ENCODE measurements at regions not wholly inside any gene's neighbourhood (a gene's known extent, or its start where the extent isn't known, plus 50 kb on each side); places are given as distances from the start of the nearest gene placed in this dataset.
"Not testable (repeated sequence)": the region's sequence is repeated elsewhere in the genome, so short reads cannot be mapped to it uniquely, and the experiment has no call there.

DNA sequence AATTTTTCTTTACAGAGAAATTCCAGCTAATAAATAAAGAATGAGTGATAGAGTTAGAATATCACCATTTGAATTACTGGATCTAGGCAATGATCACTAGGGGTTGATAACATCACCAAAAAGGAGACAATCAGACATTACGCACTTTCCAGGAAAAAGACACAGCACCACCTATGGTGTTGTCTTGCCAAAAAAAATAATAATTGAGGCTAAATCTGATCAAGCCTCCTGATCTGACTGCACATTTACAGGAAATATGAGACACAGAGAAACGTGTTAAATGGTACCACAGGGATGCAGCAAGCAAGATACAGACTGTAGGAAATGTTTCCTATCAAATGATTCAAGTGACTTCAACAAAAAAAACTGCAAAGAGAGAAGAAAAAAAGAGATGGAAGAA, 92.8 kb downstream of the EOMES start:
- no peak for DNase-seq

DNA sequence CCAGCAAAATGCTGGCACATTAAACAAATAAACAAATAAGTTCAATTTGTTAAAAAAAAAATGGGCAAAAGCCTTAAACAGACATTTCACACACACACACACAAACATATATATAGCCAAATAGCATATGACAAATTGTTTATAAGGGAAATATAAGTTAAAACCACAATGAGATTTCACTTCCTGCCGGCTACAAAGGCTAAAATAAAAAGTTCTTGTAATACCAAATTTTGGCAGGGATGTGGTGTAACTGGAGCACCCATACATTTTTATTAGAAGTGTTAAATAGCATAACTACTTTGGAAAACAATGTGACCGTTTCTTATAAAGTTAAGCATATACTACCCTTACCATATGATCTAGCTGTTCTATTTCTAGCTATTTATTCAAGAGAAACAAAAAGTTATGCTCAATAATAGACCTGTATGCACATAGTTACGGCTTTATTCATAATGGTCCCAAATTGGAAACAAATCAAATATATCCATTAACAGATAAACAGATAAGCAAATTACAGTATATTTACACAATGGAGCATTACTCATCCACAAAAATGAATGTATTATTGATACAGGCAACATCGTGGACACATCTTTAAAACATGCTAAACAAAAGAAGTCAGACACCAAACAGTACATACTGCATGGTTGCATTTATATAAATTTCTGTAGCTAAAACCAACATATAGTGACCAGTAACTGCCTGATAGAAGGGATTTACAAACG, 93.9 kb downstream of the EOMES start:
- peak in 1 of 2 donors; percentile 54 for DNase-seq

DNA sequence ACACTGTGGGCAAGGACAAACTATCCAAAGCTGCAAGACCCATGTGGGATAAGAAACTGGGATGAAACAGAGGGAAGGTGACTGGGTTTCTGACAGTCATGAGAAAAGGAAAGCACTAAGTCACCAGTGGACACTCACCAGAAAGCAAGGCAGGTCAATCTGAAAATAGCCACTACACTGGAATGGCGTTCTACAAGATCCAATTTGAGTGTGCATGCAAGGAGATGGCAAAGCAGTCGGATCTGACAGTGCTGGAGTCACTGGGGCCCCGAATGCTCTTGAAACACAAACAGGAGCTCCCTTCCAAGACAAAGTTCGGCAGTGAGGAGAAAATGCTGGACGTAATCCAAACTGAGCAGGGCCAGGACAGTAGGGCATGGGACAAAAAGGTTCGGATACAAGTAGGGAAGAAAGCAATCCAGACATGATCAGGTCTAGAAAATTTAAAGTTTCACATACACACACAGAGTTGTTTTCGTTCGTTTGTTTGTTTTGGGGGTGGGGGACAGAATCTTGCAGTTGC, 95.5 kb downstream of the EOMES start:
- no peak for DNase-seq

DNA sequence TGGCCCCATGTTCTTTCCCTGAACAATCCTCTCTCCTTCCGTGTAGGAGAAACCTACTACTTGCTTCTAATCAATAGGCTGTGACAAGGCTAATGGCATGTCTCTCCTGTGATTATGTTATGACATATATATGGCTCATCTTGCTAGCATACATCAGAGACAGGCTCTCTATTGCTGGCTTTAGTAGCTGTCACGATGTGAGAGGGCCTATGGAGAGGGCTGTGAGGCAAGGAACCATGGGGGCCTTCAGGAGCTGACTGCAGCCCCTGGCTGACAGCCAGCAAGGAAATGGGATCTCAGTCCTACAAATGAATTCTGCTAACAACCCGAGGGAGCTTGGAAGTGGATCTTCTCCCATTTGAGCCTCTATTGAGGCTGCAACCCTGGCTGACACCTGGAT, 96.3 kb downstream of the EOMES start:
- no peak for DNase-seq

DNA sequence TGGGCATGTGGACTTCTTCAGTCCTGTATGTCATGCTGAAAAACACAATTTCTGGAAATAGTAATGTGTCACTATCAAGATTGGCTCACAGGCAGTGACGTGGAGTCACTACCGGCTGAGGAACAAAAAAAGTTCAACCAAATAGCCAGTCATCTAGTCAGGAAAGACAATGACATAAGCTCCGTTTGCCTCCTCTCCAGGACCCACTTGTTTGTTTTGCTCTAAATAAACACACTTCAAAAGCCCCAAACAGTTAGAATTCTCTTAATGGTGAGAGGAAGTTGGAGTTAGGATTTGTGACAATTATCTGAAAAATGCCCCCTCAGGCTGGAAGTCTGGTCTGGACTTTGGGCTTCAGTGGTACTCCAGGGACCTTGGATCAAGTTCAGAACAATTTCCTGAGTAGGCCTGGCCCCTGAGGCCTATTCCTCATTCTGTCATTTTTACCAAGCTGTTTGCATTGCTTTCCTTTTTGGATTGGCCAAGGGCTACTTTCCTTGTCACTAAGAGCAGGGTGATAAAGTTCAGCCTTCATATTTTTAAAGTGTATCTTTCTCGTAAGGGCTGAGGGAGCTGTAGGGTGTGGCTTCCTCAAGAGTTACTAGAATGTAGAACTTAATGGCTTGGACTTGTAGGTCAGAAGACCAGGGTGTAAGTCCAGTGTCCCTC, 98.9 kb downstream of the EOMES start:
- DNase-seq, result peak; percentile 12 to 55

DNA sequence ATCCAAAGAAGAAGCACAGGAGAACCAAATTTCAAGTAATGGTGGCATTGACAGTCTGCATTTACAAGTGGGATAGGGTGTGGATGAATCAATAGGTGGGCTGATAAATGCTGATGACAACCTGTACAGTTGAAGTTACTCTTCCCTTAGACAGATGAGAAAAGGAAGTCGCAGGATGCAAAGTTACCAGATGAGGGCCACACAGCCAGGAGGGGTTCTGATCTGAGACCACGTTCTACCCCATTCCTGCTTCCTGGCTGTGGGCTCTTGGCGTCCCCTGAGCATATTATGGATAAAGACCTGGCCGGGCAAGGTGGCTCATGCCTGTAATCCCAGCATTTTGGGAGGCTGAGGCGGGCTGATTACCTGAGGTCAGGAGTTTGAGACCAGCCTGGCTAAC, 104.6 kb downstream of the EOMES start:
- no peak for DNase-seq

DNA sequence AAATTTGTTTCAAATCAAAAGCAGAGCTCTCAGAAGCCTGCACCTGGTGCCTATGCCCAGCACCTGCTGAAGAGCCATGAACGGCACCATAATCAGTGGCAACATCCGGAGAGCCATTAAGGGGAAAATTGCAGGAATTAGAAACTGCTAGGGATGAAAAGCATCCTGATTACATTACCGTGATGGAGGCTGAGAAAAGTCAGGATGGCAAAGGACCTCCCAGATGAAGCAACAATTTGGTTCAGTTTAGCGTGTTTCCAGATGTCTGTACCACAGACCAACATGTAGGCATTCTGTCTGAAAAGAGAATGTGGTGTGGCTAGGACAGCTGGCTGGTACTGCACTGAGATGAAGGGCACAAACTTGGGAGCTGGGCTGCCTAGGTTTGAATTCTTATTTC, 106.1 kb downstream of the EOMES start:
- DNase-seq, result no peak

DNA sequence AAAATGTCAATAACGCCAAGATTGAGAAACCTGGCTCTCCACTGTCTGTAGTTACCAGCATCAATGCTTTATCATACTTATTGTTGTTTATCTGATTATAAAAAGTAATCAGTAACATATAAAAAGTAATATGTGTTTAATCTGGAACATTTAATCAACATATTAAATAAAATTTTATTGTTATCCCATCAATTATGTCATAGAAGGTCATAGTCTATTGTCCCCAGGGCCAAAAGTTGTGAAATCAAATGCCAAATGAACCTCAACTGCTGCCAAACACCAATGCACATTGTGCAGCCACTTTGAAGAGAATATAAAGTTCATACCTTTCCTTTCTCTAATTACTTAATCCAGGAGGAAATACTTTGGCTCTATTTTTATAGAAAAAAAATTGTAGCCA, 106.6 kb downstream of the EOMES start:
- no peak for DNase-seq

DNA sequence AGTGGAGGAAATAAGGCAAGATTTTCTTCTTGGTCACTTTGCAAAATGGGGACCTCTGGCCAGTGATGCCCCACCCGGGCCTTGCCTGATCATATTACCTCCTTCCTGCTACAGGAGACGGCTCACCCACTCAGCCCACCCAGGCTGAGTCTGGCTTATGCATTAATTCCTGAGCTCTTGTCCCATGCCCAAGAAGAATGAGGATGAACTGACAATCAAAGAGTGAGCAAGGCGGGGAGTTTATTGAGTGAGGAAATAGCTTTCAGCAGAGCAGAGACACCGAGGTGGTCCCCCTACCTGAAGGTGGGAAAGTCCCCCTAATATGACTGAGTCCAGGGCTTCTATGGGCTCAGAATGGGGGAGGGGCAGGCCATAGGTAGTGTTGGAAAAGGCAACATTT, 107.5 kb downstream of the EOMES start:
- DNase-seq, result no peak

DNA sequence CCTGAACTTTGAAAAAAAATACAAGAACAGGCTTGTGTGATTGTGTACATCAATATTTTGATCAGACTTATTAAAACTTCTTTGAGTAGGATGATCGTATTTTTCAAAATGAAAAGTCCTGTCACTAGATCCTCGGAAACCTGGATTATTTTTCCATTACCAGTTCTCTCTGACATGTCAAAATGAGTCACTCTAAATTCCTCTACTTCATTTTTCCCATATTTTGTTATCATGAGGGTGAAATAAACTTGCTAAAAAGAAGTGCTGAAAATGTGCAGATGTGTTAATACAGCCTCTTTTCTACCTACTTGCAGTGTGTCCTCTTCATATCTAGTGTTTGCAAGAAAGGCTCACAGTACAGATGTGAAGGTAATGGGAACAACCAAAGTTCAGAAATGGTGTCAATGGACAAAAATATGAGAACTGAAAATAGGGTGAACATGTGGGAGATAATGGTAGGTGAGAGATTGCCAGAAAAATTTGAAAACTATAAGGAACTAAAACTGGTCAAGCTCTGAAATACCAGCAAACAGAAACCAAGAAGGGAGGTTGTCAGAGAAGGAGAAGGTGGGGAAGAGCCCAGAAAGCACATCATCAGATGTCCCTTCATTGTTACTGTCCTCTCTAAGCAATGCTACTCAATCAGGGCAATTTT, 108.2 kb downstream of the EOMES start:
- DNase-seq, result no peak

DNA sequence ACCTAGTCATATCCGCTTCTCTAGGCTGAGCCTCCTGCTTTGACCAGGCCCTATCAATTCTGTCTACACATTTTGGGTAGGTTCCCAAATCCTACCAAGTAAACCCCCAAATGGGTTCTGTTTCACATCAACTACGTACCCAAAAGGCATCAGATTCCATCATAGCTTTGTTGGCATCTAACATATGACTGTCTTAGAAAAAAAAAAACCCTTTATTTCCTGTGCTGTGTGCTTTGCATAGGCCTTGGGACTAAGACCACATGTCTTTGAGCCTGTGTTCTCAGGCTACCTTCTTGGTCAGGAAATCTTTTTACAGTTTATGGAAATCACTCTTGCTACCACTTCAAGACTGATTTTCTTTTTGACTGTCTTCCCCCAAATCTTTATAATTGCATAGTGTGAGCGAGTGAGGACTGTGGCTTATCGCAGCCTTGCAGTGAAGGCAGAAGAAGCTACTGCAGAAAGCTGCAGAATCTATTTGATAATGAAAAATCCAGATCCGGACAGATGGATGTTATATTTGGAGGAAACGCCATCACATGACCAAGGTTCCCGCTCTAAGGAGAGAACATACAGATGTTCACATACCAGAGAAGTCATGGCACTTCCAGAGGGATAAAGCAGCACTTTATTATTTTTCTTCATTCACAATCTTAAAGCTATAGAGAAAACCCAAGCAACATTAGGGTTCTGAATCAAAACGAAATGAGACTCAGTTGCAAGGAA, 111.2 kb downstream of the EOMES start:
- no peak for DNase-seq

DNA sequence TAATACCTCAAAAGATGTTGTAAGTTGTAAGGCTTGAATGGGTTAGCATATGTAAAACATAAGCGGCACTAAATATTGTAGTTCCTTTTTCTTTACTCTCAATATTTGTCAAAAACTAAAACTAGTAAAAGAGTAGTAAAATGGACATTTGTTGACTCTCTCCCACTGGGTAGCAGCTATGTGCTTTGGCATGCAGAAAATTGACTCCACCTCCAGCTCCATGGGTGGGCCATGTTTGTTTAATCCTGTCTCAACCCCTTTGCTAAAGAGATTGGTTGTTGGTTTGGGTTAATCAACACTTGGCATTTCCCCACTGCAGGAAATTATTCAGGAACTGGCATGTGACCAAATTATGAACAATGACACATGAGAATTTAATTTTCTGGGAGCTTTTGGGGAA, 114.8 kb downstream of the EOMES start:
- peak; percentile 27 to 33 for DNase-seq

DNA sequence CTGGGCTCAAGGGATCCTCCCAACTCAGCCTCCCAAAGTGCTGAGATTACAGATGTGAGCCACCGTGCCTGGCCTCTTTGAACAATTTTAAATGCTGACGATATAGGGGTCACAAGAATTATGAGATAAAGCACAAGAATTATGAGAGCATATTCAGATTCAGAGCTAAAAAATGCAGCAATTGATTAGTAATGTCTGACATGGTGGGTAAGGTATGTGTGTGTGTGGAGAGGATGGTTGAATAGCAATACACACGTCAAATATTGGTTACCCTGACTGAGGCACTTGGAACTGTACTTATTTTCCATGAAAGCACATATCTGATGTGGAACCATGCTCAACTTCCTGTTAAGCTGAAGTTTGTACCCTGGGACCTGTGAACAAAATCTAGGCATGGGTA, 115.6 kb downstream of the EOMES start:
- DNase-seq, result no peak

DNA sequence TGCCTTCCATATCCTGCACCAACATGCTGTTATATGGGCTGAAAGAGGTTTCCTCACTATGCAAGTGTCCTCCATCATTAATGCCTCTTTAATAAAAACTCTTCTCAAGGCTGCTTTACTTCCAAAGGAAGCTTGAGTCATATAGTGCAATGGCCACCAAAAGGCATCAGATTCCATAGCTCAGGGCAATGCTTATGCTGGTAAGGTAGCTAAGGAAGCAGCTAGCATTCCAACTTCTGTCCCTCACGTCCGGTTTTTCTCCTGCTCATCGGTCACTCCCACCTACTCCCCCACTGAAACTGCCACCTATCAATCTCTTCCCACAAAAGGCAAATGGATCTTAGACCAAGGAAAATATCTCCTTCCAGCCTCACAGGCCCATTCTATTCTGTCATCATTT, 117.1 kb upstream of the SLC4A7 start:
- not testable (repeated sequence) for DNase-seq

DNA sequence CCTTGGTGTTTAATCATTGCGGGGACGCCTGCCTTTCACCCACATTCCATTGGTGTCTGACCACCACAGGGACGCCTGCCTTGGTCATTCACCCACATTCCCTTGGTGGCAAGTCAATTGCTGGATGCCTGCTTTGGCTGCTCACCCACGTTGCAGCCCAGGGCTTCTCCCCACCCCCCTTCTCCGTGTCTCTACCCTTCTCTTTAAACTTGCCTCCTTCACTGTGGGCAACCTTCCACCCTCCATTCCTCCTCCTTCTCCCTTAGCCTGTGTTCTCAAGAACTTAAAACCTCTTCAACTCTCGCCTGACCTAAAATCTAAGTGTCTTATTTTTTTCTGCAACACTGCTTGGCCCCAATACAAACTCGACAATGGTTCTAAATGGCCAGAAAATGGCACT, 115.6 kb upstream of the SLC4A7 start:
- not testable (repeated sequence) for DNase-seq

DNA sequence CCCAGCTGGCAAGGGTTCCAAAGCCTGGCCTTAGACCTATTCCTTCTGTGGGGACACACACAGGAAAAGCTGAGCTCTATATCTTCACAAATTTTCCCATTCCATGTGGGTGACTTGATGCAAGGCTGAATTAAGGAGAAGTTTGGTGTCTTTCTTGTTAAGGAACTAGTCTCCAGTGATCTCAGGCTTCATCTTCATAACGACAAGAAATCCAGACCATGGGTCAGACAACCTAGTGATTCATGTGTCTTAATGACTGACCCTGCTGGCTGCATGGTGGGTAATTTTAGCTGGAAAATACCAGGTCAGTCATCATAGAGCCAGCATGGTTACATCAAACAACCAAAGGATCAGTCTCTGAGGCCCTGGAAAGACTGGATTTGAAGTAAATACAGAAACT, 112.7 kb upstream of the SLC4A7 start:
- DNase-seq, result peak; percentile 72 to 78

DNA sequence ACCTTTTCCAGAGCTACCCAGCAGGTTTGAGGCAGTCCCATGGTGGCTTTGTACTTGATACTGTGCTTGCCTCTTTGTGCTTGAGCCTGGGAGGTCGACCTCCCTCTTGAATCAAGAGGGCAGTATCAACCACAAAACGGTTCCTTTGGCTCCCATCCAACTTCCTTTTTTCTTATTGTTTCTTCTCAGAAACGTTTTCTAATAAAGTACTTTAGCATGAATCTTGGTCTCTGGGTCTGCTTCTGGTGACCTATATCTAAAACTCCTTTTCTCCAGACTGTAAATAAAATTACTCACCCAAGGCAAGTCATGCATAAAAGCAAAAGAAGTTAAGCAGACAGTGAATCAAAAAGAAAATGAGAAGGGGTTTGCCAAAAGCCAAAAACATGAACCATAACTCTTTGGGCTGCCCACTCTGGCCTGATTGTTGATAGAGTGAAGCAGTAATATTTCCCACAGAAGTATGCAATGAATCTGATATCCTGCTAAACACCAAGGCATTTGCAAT, 112.2 kb upstream of the SLC4A7 start:
- DNase-seq, result peak in 1 of 2 donors; percentile 89

DNA sequence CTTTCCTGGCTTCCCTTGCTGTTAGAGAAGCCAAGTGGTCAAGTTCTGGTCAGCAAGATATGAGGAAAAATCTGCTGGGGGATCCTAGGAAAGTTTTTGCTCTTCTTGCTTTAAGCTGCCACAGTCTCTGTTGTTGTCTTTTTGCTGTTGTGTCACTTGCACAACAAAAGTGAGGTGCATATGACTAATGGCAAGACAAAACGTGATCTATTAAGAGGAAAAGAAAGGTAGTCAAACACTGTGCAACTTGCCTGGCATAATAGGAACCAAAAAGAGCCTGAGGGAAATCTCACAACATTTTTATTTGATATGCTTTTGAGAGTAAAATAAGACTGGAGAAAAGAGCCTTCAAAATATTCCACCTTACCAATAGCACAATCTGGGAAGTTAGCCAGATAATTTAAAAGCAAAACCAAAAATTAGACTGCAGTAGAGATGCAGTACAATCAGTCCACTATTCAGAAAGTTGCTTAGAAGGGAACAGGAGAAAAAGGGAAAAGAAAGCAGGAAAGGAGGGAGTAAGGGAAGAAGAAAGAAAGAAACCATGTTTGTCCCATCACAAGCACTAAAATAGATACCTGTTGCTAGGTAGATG, 110.0 kb upstream of the SLC4A7 start:
- DNase-seq, result peak in 1 of 2 donors; percentile 15

DNA sequence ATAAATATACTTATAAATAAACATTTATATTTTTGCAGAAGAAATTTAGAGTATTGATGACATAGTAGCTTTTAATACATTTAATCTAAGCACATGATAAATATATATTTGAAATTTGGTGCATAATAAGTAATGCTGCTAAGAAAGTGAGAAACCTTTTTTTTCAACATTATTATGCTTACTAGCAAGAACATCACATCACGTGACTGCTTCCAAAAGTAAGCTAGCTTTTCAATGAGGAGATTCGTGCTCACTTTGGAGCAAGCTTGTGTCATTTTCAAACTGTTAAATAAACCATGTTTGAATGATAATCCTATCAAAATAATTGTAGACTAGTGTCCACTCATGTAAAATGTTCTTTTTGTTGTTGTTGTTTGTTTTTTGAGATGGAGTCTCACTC, 109.0 kb upstream of the SLC4A7 start:
- DNase-seq, result no peak

DNA sequence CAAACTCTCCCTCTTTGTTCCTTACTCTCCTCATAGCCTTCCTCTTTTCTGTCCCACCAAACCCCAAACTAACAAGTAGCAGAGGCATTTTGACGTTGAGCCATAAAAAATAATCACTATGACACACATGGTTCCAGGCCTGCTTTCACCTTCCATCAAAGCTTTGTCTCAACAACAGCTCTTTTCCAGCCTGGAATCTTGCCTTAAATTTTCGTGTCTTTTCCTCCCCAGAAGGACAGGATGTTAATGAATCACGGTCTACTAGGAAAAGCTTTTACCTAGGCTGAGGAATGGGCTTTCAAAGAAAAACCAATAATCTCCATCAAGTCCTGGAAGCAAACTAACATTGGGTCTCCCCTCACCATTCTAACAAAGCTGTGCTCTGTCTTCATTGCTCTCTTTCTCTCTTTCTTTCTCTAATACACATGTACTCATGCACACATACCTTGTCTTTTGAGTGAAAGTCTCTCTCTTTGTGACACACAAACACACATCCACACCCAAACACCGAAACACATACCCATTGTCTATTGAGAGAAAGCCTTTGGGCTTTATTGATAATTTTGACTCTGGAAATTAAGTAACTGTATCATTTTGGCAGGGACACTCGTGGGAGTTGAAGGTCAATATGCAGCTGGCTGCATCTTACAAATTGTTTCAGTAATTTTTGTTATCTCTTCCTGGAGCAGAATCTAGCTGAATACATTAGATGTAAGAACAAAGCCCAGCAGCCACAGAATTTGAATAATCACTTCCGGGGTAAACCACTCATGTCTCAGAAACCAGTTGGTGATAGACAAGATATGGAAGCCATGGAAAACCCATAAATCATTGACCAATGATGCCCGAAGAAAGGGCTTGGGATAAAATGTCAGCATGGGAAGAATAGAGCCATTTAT, 107.4 kb upstream of the SLC4A7 start:
- no peak for DNase-seq
